AG04449 (cell line): ENCODE measurements at regions not wholly inside any gene's neighbourhood (a gene's known extent, or its start where the extent isn't known, plus 50 kb on each side); places are given as distances from the start of the nearest gene placed in this dataset.

Experiments used
- CTCF ChIA-PET: fragments of 350-600 bp; formaldehyde crosslinking; extraction: SDS; loops from one replicate; lab custom pipeline; 2021; ENCODE audit warnings: antibody characterized with exemption; lab: Yijun Ruan, JAX
- POLR2A ChIA-PET: fragments of 400-600, 350-600 bp; formaldehyde crosslinking; extraction: SDS; loops from one replicate; lab custom pipeline; 2020; ENCODE audit warnings: antibody characterized with exemption, inconsistent platforms; lab: Yijun Ruan, JAX
- DNase-seq: peaks from one replicate; pipeline ENCODE4 v3.0.0-alpha.2; 2010; ENCODE audit warnings: low read depth, low spot score
- H3K4me3 ChIP-seq: 2 replicates; pipeline ENCODE4 v1.5.1; 2011; ENCODE audit warnings: low read depth, mild to moderate bottlenecking, control low read depth, low read length
- CTCF ChIP-seq: IDR thresholded peaks from one replicate; pipeline ENCODE4 v1.5.1; 2011; ENCODE audit warnings: mild to moderate bottlenecking, moderate library complexity, low read length, control low read depth, inconsistent platforms; ENCODE audit not compliant: insufficient read depth; ENCODE audit errors: missing control alignments

- H3K4me3 ChIP-seq = no peak overlapping the region
- TF ChIP-seq CTCF = no peak
- DNase-seq = no peak
- ChIA-PET POLR2A (no interaction called here), CTCF (no interaction called here)
These were observed 516.0 kb downstream of the CETN3 start for GRCh38 chr5:89893546-89893945.

- ChIA-PET CTCF (no interaction called here), POLR2A (no interaction called here)
- TF ChIP-seq CTCF = no peak
- no peak for DNase-seq
- no peak overlapping the region for H3K4me3 ChIP-seq
These were observed 523.9 kb downstream of the CETN3 start for GRCh38 chr5:89885670-89886069.

GRCh38 chr5:89883967-89884366, 525.6 kb downstream of the CETN3 start:
- no peak for TF ChIP-seq CTCF
- no peak overlapping the region for H3K4me3 ChIP-seq
- ChIA-PET POLR2A (no interaction called here), CTCF (no interaction called here)
- no peak for DNase-seq

- peak; percentile 59 for DNase-seq
- no peak overlapping the region for H3K4me3 ChIP-seq
- TF ChIP-seq CTCF = no peak
- CTCF ChIA-PET = no interaction called here
- POLR2A ChIA-PET = no interaction called here
These were observed 531.1 kb downstream of the CETN3 start for GRCh38 chr5:89878140-89879132.

- CTCF ChIA-PET = no interaction called here
- TF ChIP-seq CTCF = no peak
- POLR2A ChIA-PET = no interaction called here
These were observed 537.6 kb downstream of the CETN3 start for GRCh38 chr5:89871906-89872305.

GRCh38 chr5:89869346-89869745, 540.2 kb downstream of the CETN3 start:
- POLR2A ChIA-PET = no interaction called here
- CTCF ChIA-PET = no interaction called here
- TF ChIP-seq CTCF = no peak
- H3K4me3 ChIP-seq = no peak overlapping the region
- no peak for DNase-seq

More at GRCh38 chr5:89871906-89872305, 537.6 kb downstream of the CETN3 start:
- DNase-seq = no peak
- H3K4me3 ChIP-seq = no peak overlapping the region
